Esophagus squamous epithelium (tissue), 5 donors: ENCODE measurements at regions not wholly inside any gene's neighbourhood (a gene's known extent, or its start where the extent isn't known, plus 50 kb on each side); places are given as distances from the start of the nearest gene placed in this dataset.

Experiments used
- DNase-seq: peaks from one replicate; lab custom pipeline; 2025; lab: John Stamatoyannopoulos, UW
- H3K27ac ChIP-seq, 4 donors: fragments of 200-600 bp; sonication (generic); one replicate each; pipeline ENCODE4 v1.5.1; 2016 to 2019; ENCODE audit warnings: mild to moderate bottlenecking in 1 of 4
- H3K27me3 ChIP-seq, 4 donors: fragments of 200-600 bp; sonication (generic); 1 replicate in 3 of 4; 2 replicates in 1 of 4; pipeline versions ENCODE4 v1.5.1 to v1.6.0; 2017 to 2021; ENCODE audit warnings: antibody characterized with exemption in 1 of 4
- H3K36me3 ChIP-seq, 3 donors: fragments of 200-600 bp; sonication (generic); one replicate each; pipeline ENCODE4 v1.5.1; 2016 to 2019
- H3K4me1 ChIP-seq, 3 donors: fragments of 200-600 bp; sonication (generic); one replicate each; pipeline ENCODE4 v1.5.1; 2017 to 2019
- H3K4me3 ChIP-seq, 4 donors: fragments of 200-600 bp; sonication (generic); 1 replicate in 3 of 4; 2 replicates in 1 of 4; pipeline ENCODE4 v1.5.1; 2016 to 2019; ENCODE audit warnings: mild to moderate bottlenecking in 2 of 4, moderate library complexity in 1 of 4
- H3K9me3 ChIP-seq, 3 donors: fragments of 200-600 bp; sonication (generic); one replicate each; pipeline ENCODE4 v1.5.1; 2016 to 2019
- POLR2A ChIP-seq, 4 donors: fragments of 450-650 bp; IDR thresholded peaks; one replicate each; pipeline ENCODE4 v1.6.1; 2017; ENCODE audit warnings: antibody characterized with exemption in 4 of 4, mild to moderate bottlenecking in 4 of 4, moderate library complexity in 3 of 4
- WGBS, 2 donors: methylation state at CpG; one replicate each; pipeline ENCODE4 v1.1.5; 2018; 5-methylcytosine and 5-hydroxymethylcytosine counted together
- intact Hi-C: fragments of 100-400 bp; cut with DNase I; formaldehyde crosslinking; loops from one replicate; pipeline ENCODE4 v1.15.0; 2022
- TF ChIP-seq, protein P1 (sequence below), 6 experiments: fragments of 450-650 bp in 4 of 6; fragments of 200-600 bp in 2 of 6; sonication (generic) in 2 of 6; IDR thresholded peaks; one replicate each; pipeline ENCODE4 v1.5.1; 2016 to 2019; ENCODE audit warnings: antibody characterized with exemption in 6 of 6, mild to moderate bottlenecking in 4 of 6, moderate library complexity in 4 of 6
- donor health status: DM: yes; HTN: yes; CAD: no.

DNA sequence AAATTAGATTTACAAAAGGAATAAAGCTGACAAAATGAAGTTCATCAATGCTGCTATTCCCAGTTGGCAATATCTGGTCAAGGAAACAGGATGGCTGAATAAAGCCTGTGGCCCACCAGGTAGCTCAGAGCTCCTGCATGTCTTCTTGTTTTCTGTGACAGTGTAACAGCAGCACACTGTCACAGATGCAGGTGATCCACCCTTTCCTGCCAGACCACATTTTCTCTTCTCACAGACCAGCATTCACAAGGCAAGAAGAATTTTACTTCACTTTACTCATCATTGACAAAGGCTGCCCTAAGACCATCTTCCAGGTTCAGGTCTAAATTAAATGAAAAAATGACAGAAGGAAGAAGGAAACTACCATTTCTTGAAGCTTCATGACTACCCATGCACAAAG is 166.2 kb upstream of the MEIS1 start:
- no peak for DNase-seq
- no peaks in the 10 kb centered on the region for H3K9me3 ChIP-seq

GRCh38 chr2:66264354-66264753 is 170.6 kb upstream of the MEIS1 start:
- no peak for TF ChIP-seq POLR2A (IDR thresholded peaks at IDR 0.05)
- TF ChIP-seq, protein P1, sequence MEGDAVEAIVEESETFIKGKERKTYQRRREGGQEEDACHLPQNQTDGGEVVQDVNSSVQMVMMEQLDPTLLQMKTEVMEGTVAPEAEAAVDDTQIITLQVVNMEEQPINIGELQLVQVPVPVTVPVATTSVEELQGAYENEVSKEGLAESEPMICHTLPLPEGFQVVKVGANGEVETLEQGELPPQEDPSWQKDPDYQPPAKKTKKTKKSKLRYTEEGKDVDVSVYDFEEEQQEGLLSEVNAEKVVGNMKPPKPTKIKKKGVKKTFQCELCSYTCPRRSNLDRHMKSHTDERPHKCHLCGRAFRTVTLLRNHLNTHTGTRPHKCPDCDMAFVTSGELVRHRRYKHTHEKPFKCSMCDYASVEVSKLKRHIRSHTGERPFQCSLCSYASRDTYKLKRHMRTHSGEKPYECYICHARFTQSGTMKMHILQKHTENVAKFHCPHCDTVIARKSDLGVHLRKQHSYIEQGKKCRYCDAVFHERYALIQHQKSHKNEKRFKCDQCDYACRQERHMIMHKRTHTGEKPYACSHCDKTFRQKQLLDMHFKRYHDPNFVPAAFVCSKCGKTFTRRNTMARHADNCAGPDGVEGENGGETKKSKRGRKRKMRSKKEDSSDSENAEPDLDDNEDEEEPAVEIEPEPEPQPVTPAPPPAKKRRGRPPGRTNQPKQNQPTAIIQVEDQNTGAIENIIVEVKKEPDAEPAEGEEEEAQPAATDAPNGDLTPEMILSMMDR (IDR thresholded peaks at IDR 0.05) = no peak
- DNase-seq = no peak
- H3K4me1 ChIP-seq = no peaks in the 10 kb centered on the region
- no peaks in the 10 kb centered on the region for H3K36me3 ChIP-seq
- H3K27me3 ChIP-seq = no peaks in the 10 kb centered on the region
- intact Hi-C loops = no loop called here
- WGBS, 2 donors = 82 to 84% methylated on average over 3 of the region's 3 CpGs
- no peak overlapping the region for H3K27ac ChIP-seq
- H3K9me3 ChIP-seq = no peaks in the 10 kb centered on the region
- no peak overlapping the region for H3K4me3 ChIP-seq

More for the DNA sequence above, 166.2 kb upstream of the MEIS1 start:
- Histone ChIP-seq H3K36me3 (no peaks in the 10 kb centered on the region), H3K27me3 (no peaks in the 10 kb centered on the region), H3K4me3 (no peak overlapping the region), H3K27ac (no peak overlapping the region), H3K4me1 (peaks cover 0 to 7% (median 0%) of the 10 kb centered on the region in 3 donors)
- TF ChIP-seq, protein P1 (IDR thresholded peaks at IDR 0.05) = no peak
- intact Hi-C loops = no loop called here

DNA sequence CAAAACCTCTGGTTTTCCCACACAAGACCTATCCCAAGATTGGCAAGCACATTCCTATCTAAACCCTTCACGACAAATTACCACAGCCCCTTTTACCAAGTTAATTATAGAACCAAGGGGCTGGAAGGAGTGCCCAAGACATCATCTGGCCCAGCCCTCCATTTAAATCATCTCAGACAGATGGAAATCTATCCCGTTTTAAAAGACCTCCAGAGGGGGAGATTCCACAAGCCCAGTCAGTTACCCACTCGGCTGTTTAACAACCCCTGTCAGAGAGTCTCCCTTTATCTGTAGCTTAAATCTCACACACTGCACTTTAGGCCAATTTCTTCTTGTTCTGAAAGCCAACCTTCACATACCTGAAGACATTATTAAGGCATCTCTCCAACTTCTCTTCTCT is 179.1 kb upstream of the MEIS1 start:
- intact Hi-C loops = no loop called here
- no peaks in the 10 kb centered on the region for H3K36me3 ChIP-seq
- no peaks in the 10 kb centered on the region for H3K4me1 ChIP-seq
- no peaks in the 10 kb centered on the region for H3K9me3 ChIP-seq
- no peak overlapping the region for H3K4me3 ChIP-seq
- no peak overlapping the region for H3K27ac ChIP-seq
- 76 to 90% methylated on average over 3 of the region's 3 CpGs for WGBS, 2 donors
- no peak for TF ChIP-seq POLR2A (IDR thresholded peaks at IDR 0.05)
- TF ChIP-seq, protein P1 (IDR thresholded peaks at IDR 0.05) = no peak
- no peak for DNase-seq
- H3K27me3 ChIP-seq = no peaks in the 10 kb centered on the region

- TF ChIP-seq POLR2A (IDR thresholded peaks at IDR 0.05) = no peak
- TF ChIP-seq, protein P1 (IDR thresholded peaks at IDR 0.05) = no peak
- Histone ChIP-seq H3K4me3 (no peak overlapping the region), H3K27me3 (no peaks in the 10 kb centered on the region), H3K4me1 (no peaks in the 10 kb centered on the region), H3K27ac (no peak overlapping the region), H3K9me3 (no peaks in the 10 kb centered on the region), H3K36me3 (no peaks in the 10 kb centered on the region)
- DNase-seq = no peak
- intact Hi-C loops = no loop called here
Measured at GRCh38 chr2:66255136-66255535, 179.8 kb upstream of the MEIS1 start.

- WGBS, 2 donors = 56 to 64% methylated on average over 2 of the region's 2 CpGs
- Histone ChIP-seq H3K4me3 (no peak overlapping the region), H3K4me1 (no peaks in the 10 kb centered on the region), H3K27ac (no peak overlapping the region), H3K36me3 (no peaks in the 10 kb centered on the region), H3K9me3 (no peaks in the 10 kb centered on the region), H3K27me3 (no peaks in the 10 kb centered on the region)
- intact Hi-C loops = no loop called here
- TF ChIP-seq, protein P1 (IDR thresholded peaks at IDR 0.05) = no peak
- TF ChIP-seq POLR2A (IDR thresholded peaks at IDR 0.05) = no peak
- no peak for DNase-seq
Measured at GRCh38 chr2:66253066-66253465, 181.9 kb upstream of the MEIS1 start.
